ENCODE measurements at regions not wholly inside any gene's neighbourhood (a gene's known extent, or its start where the extent isn't known, plus 50 kb on each side); places are given as distances from the start of the nearest gene placed in this dataset.

- Histone ChIP-seq H3K9me1 (replicated peaks; ENCODE audit: control insufficient read depth, extremely low read depth, insufficient read depth, low read length) (no peaks in the 10 kb centered on the region), H3K27me3 (ENCODE audit: control insufficient read depth in 2 of 2, insufficient read depth in 2 of 2, low read length in 2 of 2) (peaks cover 5 to 18% of the 10 kb centered on the region in 2 experiments), H3K4me3 (replicated peaks in 1 of 3; ENCODE audit: insufficient read depth in 1 of 3, low read depth in 1 of 3, low read length in 3 of 3) (no peak overlapping the region), H3K9me3 (replicated peaks; ENCODE audit: control insufficient read depth, insufficient read depth, low read length) (no peaks in the 10 kb centered on the region), H3K4me2 (ENCODE audit: insufficient read depth, low read length) (no peak overlapping the region), H3K27ac (ENCODE audit: insufficient read depth, low read depth, low read length) (no peak overlapping the region), H3K36me3 (ENCODE audit: control insufficient read depth in 2 of 2, extremely low read depth in 1 of 2, insufficient read depth in 2 of 2, low read length in 2 of 2) (no peaks in the 10 kb centered on the region), H2AFZ (ENCODE audit: low read depth, low read length) (no peak overlapping the region), H4K20me1 (replicated peaks; ENCODE audit: control insufficient read depth, extremely low read depth, insufficient read depth, low read length) (no peaks in the 10 kb centered on the region), H3K4me1 (ENCODE audit: control insufficient read depth, extremely low read depth, insufficient read depth, low read length) (peaks cover 4% of the 10 kb centered on the region), H3K9ac (replicated peaks; ENCODE audit: extremely low read depth, insufficient read depth, low read length) (no peak overlapping the region), H3K79me2 (ENCODE audit: control insufficient read depth, insufficient read depth, low read length) (no peaks in the 10 kb centered on the region)
- BruUV-seq (replicated peaks): no TSS peak
- POLR2A ChIA-PET: no interaction called here
- dilution Hi-C loops (cut with MboI; ENCODE audit: extremely low pct_ligation_motif_present, low sequenced_read_pairs): no loop called here
- CTCF ChIA-PET: no interaction called here
- no peak for TF ChIP-seq POLR2A (IDR thresholded peaks at IDR 0.05; ENCODE audit: low read depth, low read length)
- no peak for TF ChIP-seq POLR2AphosphoS5 (IDR thresholded peaks at IDR 0.05; ENCODE audit: insufficient read depth, low read depth, low read length)
- no peak for TF ChIP-seq MYC (IDR thresholded peaks at IDR 0.05; ENCODE audit: low read depth, low read length)
- no peak for TF ChIP-seq EZH2 (IDR thresholded peaks at IDR 0.05; ENCODE audit: borderline replicate concordance, low read depth, low read length, severe bottlenecking)
- TF ChIP-seq, protein P1, sequence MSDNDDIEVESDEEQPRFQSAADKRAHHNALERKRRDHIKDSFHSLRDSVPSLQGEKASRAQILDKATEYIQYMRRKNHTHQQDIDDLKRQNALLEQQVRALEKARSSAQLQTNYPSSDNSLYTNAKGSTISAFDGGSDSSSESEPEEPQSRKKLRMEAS (IDR thresholded peaks at IDR 0.05; ENCODE audit: insufficient read depth, insufficient read length): no peak
- no peak for TF ChIP-seq FOS (IDR thresholded peaks at IDR 0.05; ENCODE audit: borderline replicate concordance, insufficient read depth, low read length)
- no peak for TF ChIP-seq GATA2 (IDR thresholded peaks at IDR 0.05; ENCODE audit: insufficient read depth, insufficient read length, low read depth, low read length)
- TF ChIP-seq JUN (IDR thresholded peaks at IDR 0.05; ENCODE audit: borderline replicate concordance, insufficient read depth, insufficient read length, low read depth): no peak
- no peak for TF ChIP-seq CTCF (IDR thresholded peaks at IDR 0.05; ENCODE audit: extremely low read depth in 1 of 2, insufficient read depth in 1 of 2, low read depth in 1 of 2, low read length in 2 of 2)
- intact Hi-C loops (cut with micrococcal nuclease): no loop called here
- FAIRE-seq (no peak), DNase-seq (ENCODE audit: low read depth, low spot score) (no peak)
Observed at GRCh38 chr5:38757451-38758245, 88.2 kb upstream of the OSMR start.
